Heart left ventricle (tissue), 13 donors: ENCODE measurements at regions not wholly inside any gene's neighbourhood (a gene's known extent, or its start where the extent isn't known, plus 50 kb on each side); places are given as distances from the start of the nearest gene placed in this dataset.
A peak's percentile ranks its signal among the peaks of the same experiment; 100 is the strongest.

Source experiments
- CTCF ChIP-seq, 12 donors: fragments of 200-600 bp; sonication (generic) in 4 of 12; IDR thresholded peaks; one replicate each; pipeline versions ENCODE4 v1.5.0 to v1.8.0; 2018 to 2022; ENCODE audit warnings: antibody characterized with exemption in 12 of 12, mild to moderate bottlenecking in 5 of 12
- POLR2A ChIP-seq, 2 donors: fragments of 450-650 bp; IDR thresholded peaks; one replicate each; pipeline ENCODE4 v1.6.1; 2017; ENCODE audit warnings: antibody characterized with exemption in 2 of 2, mild to moderate bottlenecking in 2 of 2, moderate library complexity in 2 of 2
- donor health status: ischemic (EF 13 %, LVEDD 7.1; RV severe dilation, severe dysfunction).
- donor health status: DM: no; HTN: yes; CAD: no.
- donor health status: DM: no; HTN: no; CAD: no.
- donor health status: ischemic (EF 25% LVEDD 6.9; RV normal size, moderate dysfunction).
- donor health status: ischemic (EF 25% LVEDD 5.7; RV mildly dilated, moderate dysfunction).
- donor health status: ischemic (EF 35%, LVEDD 5.7; RV mildly dilated, moderate dysfunction).
- donor health status: nonischemic (EF 11% LVEDD 7.7; RV severe dilation, severe dysfunction).
- donor health status: DM: yes; HTN: yes; CAD: no.
- donor health status: PGD.
- donor health status: ischemic (EF 29% LVEDD 5.4; RV normal size, mild dysfunction).
- donor health status: nonischemic (EF 23%, LVEDD 6.1; RV moderate dilation, normal function).

GRCh38 chrX:8037593-8038348 is 110.6 kb upstream of the PNPLA4 start:
- peak in 5 of 12 donors; percentile 7 to 35 (median 9) for TF ChIP-seq CTCF (IDR thresholded peaks at IDR 0.05)
- TF ChIP-seq POLR2A (IDR thresholded peaks at IDR 0.05) = no peak
